Stimulated activated CD4-positive, alpha-beta T cell treated with anti-CD3 and anti-CD28 coated beads, Interleukin-12 subunit alpha, Interleukin-12 subunit beta, amount 100 ng/mL, for 48 hours (primary cell): ENCODE measurements at regions not wholly inside any gene's neighbourhood (a gene's known extent, or its start where the extent isn't known, plus 50 kb on each side); places are given as distances from the start of the nearest gene placed in this dataset.
"Not testable (repeated sequence)": the region's sequence is repeated elsewhere in the genome, so short reads cannot be mapped to it uniquely, and the experiment has no call there.

Experiments
- DNase-seq, 3 donors: peaks; one replicate each; pipeline ENCODE4 v3.0.0-alpha.2; 2020; ENCODE audit warnings: low read depth in 2 of 3, low spot score in 1 of 3

GRCh38 chr9:90107726-90108655 lies 503.2 kb downstream of the GADD45G start:
- no peak for DNase-seq

- no peak for DNase-seq
Observed at GRCh38 chr9:90112788-90113187, 508.0 kb downstream of the GADD45G start.

- no peak for DNase-seq
Observed at GRCh38 chr9:90114641-90115425, 510.0 kb downstream of the GADD45G start.

- DNase-seq: no peak
Observed at GRCh38 chr9:90121762-90122161, 517.0 kb downstream of the GADD45G start.

- no peak for DNase-seq
Observed at GRCh38 chr9:90124961-90125360, 517.7 kb downstream of the DIRAS2 start.

- no peak for DNase-seq
Observed at GRCh38 chr9:90127923-90128322, 514.7 kb downstream of the DIRAS2 start.

- DNase-seq: no peak
Observed at GRCh38 chr9:90128587-90129190, 513.9 kb downstream of the DIRAS2 start.

GRCh38 chr9:90129446-90129845 lies 513.2 kb downstream of the DIRAS2 start:
- DNase-seq: no peak

GRCh38 chr9:90131568-90131967 lies 511.1 kb downstream of the DIRAS2 start:
- no peak for DNase-seq

- no peak for DNase-seq
Observed at GRCh38 chr9:90132866-90133265, 509.8 kb downstream of the DIRAS2 start.

- DNase-seq: no peak
Observed at GRCh38 chr9:90137801-90138200, 504.8 kb downstream of the DIRAS2 start.

GRCh38 chr9:90140131-90140818 lies 502.3 kb downstream of the DIRAS2 start:
- DNase-seq: no peak

GRCh38 chr9:90141723-90142122 lies 500.9 kb downstream of the DIRAS2 start:
- no peak for DNase-seq

- DNase-seq: peak; percentile 8 to 37 (median 27)
Observed at GRCh38 chr9:90142580-90142979, 500.0 kb downstream of the DIRAS2 start.

- DNase-seq: no peak
Observed at GRCh38 chr9:90147426-90147825, 495.2 kb downstream of the DIRAS2 start.

GRCh38 chr9:90156318-90156717 lies 486.3 kb downstream of the DIRAS2 start:
- DNase-seq: no peak

- DNase-seq: no peak
Observed at GRCh38 chr9:90162326-90162725, 480.3 kb downstream of the DIRAS2 start.

GRCh38 chr9:90162819-90163218 lies 479.8 kb downstream of the DIRAS2 start:
- no peak for DNase-seq

- DNase-seq: no peak
Observed at GRCh38 chr9:90165281-90165680, 477.3 kb downstream of the DIRAS2 start.

- DNase-seq: not testable (repeated sequence)
Observed at GRCh38 chr9:90166374-90166773, 476.2 kb downstream of the DIRAS2 start.

- DNase-seq: no peak
Observed at GRCh38 chr9:90167914-90168313, 474.7 kb downstream of the DIRAS2 start.
